HG03442 (cell line): ENCODE measurements at regions not wholly inside any gene's neighbourhood (a gene's known extent, or its start where the extent isn't known, plus 50 kb on each side); places are given as distances from the start of the nearest gene placed in this dataset.
"Not testable (repeated sequence)": the region's sequence is repeated elsewhere in the genome, so short reads cannot be mapped to it uniquely, and the experiment has no call there.

ENCODE experiments used
- ATAC-seq: cut with Tn5 transposase; IDR thresholded peaks from one replicate; pipeline ENCODE4 v1.9.1; 2021; ENCODE audit warnings: mild to moderate bottlenecking, moderate library complexity; ENCODE audit not compliant: unreplicated experiment

- ATAC-seq, result no peak
Measured at GRCh38 chr5:28917631-28918030, 1879.2 kb upstream of the CDH9 start.

GRCh38 chr5:28914297-28914696, 1875.9 kb upstream of the CDH9 start:
- ATAC-seq, result no peak

- no peak for ATAC-seq
Measured at GRCh38 chr5:28903643-28904042, 1865.3 kb upstream of the CDH9 start.

- no peak for ATAC-seq
Measured at GRCh38 chr5:28896949-28897348, 1858.6 kb upstream of the CDH9 start.

GRCh38 chr5:28880936-28881335, 1842.5 kb upstream of the CDH9 start:
- no peak for ATAC-seq

- no peak for ATAC-seq
Measured at GRCh38 chr5:28877050-28877449, 1838.7 kb upstream of the CDH9 start.

GRCh38 chr5:28864006-28864405, 1825.6 kb upstream of the CDH9 start:
- ATAC-seq, result no peak

- ATAC-seq, result no peak
Measured at GRCh38 chr5:28862860-28863196, 1824.4 kb upstream of the CDH9 start.

- ATAC-seq, result no peak
Measured at GRCh38 chr5:28862137-28862859, 1823.9 kb upstream of the CDH9 start.

- no peak for ATAC-seq
Measured at GRCh38 chr5:28855626-28856025, 1817.2 kb upstream of the CDH9 start.

GRCh38 chr5:28850320-28850921, 1812.0 kb upstream of the CDH9 start:
- no peak for ATAC-seq

GRCh38 chr5:28831042-28831441, 1792.7 kb upstream of the CDH9 start:
- ATAC-seq, result no peak

- ATAC-seq, result no peak
Measured at GRCh38 chr5:28823231-28823630, 1784.8 kb upstream of the CDH9 start.

GRCh38 chr5:28822071-28822470, 1783.7 kb upstream of the CDH9 start:
- no peak for ATAC-seq

- no peak for ATAC-seq
Measured at GRCh38 chr5:28810751-28811136, 1772.4 kb upstream of the CDH9 start.

- no peak for ATAC-seq
Measured at GRCh38 chr5:28809811-28810750, 1771.7 kb upstream of the CDH9 start.

- no peak for ATAC-seq
Measured at GRCh38 chr5:28808967-28809810, 1770.8 kb upstream of the CDH9 start.

GRCh38 chr5:28807195-28807729, 1768.9 kb upstream of the CDH9 start:
- ATAC-seq, result no peak

GRCh38 chr5:28799035-28799434, 1760.6 kb upstream of the CDH9 start:
- ATAC-seq, result not testable (repeated sequence)

- no peak for ATAC-seq
Measured at GRCh38 chr5:28788954-28789353, 1750.6 kb upstream of the CDH9 start.
